C1 segment of cervical spinal cord (tissue), 14 donors: ENCODE measurements at regions not wholly inside any gene's neighbourhood (a gene's known extent, or its start where the extent isn't known, plus 50 kb on each side); places are given as distances from the start of the nearest gene placed in this dataset.
"Not testable (repeated sequence)": the region's sequence is repeated elsewhere in the genome, so short reads cannot be mapped to it uniquely, and the experiment has no call there.

Experiments
- DNase-seq, 14 donors: peaks; one replicate each; lab custom pipeline; 2025; lab: John Stamatoyannopoulos, UW

DNA sequence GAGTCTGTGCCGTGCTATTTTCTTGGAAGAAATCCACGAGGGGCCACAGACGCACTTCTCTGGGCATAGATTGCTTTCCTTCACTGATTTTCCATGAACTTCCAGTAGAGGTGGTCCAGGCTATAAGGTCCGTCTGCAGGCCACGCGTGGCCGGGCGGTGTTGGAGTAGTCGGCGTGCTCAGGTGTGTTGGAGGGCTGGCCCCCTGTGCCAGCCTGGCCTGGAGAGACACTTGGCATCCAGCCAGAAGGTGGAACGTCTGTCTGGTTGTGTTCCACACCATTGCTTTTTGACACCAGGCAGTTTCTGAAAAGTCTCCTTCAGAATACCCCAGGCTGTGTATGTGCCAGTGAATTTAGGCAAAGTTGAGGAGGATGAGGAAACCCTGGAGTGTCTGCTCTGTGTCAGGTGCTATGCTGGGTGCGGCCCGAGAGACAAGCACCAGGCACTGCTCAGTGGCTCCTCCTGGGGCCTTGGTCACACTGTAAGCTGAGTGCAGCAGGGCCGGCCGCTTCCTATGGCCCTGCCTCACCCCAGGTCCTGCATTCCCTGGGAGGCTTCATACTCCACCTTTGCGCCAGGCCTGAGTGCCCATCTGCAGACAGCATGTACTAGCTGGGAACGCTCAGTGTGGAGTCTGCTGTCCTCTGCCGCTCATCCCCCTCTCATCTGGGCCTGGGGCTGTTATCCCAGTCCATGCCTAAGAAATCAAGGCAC lies 52.1 kb upstream of the TAMM41 start:
- DNase-seq, result no peak

DNA sequence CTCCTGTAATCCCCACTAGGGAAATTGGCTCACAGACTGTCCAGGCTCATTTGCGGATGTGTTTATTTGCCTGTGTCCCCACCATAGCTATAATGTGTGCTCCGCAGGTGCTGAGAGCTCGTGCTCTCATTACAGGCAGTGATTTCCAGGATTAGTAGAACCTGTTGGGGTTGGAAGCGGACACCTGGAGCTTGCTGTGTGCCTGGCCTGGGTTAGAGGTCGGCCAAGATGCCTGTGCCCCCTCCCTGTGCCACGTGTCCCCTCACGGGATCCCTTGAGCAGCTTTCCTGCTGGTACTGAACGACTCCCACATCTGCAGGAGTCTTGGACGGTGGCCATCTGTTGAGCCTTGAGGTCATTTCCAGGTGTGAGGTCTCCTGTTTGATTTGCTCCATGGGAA lies 52.7 kb upstream of the TAMM41 start:
- not testable (repeated sequence) for DNase-seq

DNA sequence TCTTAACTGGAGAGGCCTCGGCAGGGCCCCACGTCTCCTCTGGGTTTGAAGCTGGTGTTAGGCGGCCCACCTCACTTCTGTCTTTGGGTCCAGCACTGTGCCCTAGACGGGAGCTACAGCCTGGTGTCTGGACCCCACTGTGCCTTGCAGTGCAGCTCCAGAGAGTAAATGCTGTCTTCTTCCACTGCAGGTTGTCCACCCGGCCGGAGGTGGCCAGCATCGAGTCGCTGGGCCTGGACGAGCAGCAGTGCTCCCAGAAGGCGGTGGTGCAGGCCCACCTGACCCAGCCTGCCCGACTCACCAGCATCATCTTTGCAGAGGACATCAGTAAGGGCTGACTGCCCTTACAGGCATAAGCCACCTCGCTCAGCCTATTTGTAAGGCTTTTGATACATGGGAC lies 53.1 kb upstream of the TAMM41 start:
- DNase-seq, result no peak

DNA sequence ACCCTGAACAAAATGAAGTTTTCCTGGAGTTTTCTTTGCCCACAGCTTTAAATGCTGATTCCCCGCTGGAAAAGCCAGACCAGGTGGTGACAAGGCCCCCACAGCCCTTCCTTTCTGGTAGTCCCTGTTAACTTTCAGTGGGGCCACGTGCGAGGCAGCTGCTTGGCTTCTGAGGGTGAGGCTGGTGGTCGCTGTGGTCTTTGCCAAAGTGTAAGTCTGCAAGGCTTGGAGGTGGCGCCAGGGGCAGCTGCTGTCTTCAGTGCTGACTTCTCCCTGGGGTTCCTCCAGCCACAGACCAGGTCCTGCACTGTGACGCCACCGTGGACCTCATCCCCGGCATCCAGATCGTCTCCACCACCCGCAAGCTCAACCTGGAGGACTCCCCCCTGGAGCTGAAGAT lies 54.1 kb upstream of the TAMM41 start:
- DNase-seq, result no peak

DNA sequence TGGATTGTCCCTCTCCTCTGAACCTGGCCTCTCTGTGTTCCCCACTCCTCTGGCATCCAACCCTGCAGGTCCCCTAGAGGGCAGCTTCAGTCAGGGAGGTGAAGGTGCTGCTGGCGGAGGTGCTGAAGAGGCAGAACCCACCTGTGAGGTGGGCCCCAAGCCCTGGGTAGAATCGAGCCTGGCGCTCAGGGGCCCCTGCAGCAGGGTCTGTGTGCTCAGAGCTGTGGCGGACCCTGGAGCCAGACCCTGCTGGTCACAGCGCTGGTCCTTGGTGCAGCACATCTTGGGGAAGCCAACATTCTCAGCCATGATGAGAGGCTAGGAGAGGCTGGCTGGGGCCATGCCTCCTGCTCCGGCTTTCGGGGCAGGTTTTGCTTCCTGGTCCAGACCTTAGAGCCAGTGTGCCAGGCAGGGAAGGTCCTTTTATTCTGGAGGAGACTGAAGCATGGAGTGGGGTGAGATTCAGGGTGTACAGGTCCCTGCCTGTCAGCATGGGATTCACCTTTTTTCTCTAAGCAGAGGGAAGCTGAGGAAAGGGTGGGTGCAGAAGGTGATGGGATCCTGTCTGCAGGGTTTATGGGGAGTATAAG lies 54.7 kb upstream of the TAMM41 start:
- DNase-seq, result no peak

DNA sequence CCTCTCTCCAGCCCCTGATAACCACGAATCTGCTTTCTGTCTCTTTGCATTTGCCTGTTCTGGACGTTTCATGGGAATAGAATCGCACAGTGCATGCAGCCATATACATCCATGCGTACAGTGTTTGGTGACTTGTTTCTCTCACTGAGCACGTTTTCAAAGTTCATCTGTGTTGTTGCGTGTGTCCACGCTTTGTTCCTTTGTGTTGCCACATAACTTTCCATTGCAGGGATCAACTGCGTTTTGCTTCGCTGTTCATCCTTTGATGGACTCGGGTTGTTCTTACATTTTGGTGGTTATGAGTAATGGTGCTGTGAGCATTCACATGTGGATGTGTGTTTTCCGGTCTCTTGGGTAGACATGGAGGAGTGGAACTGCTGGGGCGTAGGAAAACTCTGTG lies 56.4 kb upstream of the TAMM41 start:
- no peak for DNase-seq

DNA sequence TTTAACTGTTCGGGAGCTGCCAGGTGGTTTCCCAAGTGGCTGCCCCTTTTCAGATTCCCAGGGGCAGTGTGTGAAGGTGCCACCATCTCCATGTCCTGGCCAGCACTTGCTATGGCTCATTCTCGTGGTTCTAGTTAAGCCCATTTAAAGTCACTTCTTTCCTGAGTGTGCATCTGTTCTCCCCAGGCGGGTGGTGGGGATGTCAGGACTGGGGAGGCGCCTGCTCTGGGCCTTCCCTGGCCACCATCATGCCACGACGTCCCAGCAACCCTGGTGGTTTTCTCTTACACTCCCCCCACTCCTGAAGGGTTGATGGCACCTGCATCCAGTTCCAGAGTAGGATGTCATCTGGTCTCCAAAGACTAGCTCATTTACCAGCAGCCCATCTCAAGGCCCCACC lies 56.8 kb upstream of the TAMM41 start:
- no peak for DNase-seq

DNA sequence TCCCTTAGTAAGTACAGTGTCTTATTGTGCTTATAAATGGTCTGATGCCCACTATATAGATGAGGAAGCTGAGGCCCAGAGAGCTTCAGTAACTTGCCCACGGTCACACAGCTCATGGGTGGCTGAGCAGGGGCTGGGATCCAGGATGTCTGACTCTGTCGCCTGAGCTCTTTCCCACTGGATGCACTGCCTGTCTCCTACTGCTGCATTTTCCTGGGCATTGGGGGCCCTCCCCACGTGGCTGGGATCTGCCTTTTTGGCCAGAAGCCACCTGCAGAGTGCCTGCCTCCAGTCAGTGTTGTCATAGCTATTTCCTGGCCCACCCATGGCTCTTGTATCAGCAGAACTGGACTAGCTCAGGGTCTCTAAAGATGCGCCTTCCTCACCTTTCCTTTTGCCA lies 57.5 kb upstream of the TAMM41 start:
- no peak for DNase-seq

DNA sequence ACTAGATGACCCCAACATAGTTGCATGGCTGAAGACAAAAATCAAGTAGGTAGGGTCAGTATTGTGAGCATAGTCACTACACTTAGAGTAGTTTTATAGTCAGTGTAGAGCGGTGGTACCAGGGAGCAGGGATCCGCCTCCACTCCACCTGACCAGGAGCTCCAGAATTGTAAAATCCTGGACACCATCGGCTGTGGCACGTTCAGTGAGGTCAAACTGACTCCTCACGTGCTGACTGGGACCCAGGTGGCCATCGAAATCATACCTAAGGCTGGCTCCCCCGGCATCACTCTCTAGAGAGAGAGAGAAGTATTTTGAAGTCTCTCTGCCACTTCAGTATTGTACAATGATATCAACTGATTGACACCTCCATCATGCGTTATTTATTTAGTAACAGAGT lies 59.7 kb upstream of the TAMM41 start:
- DNase-seq, result no peak

DNA sequence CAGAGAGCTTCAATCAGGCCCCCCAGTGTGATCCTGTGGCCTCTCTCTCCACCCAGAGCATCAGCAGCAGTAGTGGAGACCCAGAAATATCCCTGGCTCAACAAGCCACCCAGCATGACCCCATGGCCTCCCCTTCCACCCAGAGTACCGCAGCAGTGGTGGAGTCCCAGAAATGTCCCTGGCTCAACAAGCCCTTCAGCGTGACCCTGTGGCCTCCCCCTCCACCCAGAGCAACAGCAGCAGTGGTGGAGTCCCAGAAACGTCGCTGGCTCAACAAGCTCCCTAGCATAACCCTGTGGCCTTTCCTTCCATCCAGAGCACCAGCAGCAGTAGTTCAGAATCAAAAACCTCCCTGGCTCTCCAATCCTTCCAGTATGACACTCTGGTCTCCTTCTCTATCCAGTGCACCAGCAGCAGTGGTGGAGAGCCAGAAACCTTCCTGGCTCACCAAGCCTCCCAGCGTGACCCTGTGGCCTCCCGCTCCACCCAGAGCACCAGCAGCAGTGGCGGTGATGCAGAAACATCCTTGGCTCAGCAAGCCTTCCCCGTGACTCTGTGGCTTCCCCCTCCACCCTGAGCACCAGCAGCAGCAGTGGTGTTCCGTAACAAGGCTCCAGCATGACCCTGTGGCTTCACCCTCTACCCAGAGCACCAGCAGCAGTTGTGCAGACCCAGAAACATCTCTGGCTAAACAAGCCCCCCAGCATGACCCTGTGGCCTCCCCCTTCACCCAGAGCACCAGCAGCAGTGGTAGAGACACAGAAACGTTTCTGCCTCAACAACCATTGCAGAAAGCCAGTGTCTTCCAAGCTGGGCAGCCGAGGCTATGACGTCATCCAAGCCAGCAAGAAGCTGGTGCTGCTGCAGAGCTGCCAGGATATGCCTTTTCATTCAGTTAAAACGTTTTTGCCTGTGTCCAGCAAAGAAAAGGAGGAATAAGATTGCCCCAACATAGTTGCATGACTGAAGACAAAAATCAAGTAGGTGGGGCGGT lies 61.3 kb upstream of the TAMM41 start:
- DNase-seq, result peak in 4 of 14 donors; percentile 2 to 68 (median 16)

DNA sequence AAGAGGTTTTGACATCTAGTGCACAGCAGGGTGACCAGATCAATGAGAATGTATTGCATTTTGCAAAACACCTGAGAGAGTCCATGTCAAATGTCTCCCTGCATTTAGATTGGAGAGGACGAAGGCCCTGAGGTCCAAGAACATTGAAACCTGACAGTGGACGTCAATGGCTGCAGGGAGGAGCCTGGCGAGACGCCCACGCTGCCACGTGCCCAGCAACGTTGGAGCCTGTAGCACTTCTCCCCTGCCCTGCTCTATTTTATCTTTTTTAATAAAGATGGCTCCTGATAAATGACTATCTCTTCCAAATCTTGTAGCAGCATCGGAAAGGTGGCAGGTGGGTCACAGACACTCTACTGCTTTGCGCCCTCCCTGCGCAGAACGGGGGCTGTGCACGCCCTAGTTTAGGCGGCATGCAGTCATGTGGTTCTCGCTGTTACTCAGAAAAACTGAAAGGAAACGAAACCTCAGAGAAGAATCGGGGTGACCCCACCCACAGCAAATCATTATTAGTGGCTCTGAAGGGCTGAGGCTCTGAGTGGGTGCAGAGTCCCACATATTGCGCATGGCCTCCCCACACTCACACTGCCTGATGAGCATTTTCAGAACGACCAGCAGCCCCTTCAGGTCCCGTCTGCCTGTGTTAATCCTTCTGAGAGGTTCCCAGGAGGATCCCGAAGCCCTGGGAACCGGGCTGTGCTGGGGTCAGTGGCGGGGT lies 62.5 kb upstream of the TAMM41 start:
- DNase-seq, result no peak

DNA sequence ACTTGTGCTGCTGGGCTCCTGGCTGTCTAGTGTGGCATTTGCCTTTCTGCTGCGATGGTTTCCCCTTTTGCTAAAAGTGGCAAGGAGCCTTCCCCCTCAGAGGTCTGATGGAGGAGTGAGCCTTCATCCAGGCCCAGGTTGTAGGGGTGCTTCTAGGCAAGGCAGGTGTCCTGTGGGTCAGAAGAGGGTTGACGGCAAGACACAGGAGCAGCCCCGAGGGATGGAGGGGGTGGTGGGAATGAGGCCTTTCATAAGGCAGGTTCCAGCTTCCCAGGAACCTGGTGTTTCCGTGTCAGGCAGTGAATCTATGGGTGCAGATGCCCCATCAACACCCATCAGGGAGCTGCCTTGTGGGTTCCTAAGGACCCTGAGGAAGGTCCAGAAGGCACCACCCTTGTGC lies 63.0 kb upstream of the TAMM41 start:
- peak in 1 of 14 donors; percentile 34 for DNase-seq

DNA sequence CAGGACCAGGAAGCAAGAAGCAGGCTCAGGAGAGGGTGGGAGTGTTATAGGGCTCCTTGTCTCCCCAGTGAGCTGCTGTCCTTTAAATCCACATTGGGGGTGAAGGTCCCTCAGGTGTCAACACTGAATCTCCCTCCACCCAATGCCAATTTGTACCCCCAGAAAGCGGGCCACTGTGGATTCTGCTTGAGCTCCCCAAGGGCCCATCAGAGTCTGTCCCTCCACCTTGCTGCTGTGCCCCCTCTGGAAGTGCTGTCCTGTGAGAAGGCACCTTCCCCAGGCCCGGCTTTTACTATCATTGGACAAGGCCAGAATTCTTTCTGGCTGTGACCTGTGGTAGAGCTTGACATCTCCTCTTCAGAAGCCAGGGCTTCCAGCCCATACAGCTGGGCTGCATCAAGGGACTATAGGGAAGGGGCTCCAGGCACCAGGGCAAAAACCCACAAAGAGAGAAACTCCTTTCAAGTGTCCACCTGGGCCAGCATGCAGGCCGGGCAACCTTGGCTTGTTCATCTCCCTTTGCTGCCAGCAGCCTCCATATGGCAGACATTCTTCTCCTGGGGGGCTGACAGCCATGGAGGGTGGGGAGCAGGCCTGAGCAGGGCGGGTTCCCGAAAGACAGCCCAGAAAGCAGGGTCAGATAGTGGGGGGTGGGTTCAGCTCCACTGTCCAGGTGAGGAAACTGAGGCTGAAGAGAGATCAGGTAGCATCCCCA lies 63.7 kb upstream of the TAMM41 start:
- peak in 1 of 14 donors; percentile 86 for DNase-seq

DNA sequence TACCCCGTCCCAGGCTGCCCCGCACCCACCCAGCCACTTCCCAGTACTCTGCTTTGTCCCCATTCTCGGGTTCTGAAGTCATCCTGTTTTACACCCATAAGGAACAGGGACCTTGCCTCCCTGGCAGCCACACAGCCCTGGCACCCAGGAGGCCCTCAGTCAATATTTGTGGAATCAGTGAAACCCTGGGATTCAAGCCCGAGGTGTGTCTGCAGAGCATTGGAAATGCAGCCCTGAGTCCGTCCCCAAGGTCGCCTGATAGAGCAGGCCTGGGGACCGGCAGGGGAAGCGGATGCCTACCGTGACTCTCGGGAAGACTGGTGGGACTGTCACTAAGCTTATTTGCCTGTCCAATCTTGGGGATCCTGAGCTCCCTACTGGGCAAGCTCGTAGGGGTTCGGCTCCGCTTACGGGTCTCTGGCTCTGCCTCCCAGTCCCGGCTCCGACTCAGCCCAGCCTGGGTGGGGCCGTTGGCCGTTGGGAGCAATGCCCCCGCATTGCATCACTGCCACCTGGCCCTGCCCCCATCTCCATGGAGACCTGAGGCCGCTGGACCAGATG lies 64.4 kb upstream of the TAMM41 start:
- peak in 1 of 14 donors; percentile 86 for DNase-seq

DNA sequence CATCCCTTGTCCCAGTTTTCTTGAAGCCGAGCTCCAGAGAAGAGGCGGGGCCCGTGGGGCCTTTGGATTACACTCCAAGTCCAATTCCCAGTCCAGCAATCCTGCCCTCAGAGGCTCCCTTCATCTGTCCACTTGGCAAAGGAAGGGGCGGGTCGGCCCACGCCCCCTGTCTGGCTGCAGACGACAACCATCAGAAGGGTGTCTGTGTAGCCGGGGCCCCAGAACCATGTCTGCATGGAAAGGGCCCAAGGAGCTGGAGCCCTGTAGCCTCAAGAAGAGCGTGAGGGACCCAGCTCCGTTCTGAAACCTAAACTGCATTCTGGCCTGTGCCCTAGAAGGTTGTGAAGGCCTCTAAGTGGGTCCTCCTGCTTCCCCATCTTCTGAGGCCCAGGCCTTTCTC lies 65.2 kb upstream of the TAMM41 start:
- not testable (repeated sequence) for DNase-seq

DNA sequence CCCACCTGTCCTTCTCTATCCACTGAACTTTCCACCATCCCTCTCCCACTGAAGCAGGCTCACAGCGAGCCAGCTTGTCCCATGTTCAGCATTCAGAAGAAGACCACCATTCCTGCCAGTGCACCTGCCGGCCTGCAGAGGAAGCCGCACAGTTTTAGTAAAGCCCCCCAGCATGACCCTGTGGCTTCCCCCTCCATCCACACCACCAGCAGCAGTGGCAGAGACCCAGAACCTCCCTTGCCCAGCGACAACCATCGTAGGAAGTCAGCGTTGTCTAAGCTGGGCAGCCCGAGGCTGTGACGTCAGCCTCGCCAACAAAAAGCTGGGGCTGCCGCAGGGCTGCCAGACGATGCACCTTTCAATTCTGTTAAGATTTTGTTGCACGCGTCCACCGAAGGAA lies 66.6 kb upstream of the TAMM41 start:
- DNase-seq, result no peak

DNA sequence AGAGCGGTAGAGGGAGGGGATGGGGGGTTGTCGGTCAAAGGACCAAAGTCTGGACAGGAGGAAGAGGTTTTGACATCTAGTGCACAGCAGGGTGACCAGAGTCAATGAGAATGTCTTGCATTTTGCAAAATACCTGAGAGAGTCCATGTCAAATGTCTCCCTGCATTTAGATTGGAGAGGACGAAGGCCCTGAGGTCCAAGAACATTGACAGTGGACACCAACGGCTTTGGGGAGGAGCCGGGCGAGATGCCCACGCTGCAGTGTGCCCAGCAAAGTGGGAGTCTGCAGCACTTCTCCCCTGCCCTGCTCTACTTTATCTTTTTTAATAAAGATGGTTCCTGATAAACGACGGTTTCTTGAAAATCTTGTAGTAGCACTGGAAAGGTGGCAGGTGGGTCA lies 67.4 kb upstream of the TAMM41 start:
- no peak for DNase-seq

DNA sequence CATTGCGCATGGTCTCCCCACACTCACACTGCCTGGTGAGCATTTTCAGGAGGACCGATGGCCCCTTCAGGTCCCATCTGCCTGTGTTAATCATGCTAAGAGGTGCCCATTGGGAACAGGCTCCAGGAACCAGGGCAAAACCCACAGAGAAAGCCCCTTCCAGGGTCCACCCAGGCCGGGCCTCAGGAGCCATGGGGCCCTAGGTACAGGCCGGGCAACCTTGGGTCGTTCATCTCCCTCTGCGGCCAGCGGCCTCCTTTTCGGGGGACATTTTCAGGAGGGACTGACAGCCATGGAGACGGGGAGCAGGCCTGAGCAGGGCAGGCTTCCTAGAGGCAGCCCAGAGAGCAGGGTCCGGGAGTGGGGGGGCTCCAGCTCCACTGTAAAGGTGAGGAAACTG lies 68.0 kb upstream of the TAMM41 start:
- no peak for DNase-seq

DNA sequence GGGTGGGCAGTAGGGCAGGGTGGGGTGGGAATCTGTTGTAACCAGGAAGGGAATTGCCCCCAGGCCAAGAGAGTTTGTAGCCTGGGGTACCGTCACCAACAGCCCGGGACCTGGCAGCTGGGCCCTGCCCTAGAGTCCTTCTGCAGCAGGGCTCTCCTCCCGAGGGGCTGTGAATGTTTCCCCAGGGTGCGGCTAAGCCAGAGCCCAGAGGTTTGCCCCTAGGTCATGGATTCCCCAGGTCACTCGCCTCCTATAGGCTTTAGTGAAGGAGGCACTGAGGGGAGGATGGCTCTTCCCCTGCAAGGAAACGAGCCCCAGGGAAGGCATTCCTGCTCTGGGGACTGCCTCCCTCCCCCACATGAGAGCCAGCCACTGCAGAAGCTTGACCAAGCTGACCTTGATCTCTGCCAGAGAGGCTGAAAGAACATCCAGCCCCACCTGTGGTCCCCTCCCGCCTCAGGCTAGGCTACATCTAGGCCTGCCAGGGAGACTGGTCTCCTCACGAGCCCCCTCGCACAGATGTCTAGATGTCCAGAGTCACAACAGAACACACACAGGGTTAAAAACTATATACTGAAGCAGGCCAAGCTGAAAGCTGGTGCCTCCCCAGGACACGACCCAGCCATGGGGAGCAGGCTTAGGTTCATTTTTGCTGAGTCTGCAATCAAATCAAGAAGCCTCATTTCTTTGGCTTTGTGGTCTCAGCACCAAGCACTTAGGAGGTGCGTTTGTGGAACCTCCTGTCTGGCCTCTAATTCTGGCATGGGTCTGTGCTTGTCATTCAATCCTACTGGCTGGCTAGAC lies 69.1 kb upstream of the TAMM41 start:
- DNase-seq, result no peak

DNA sequence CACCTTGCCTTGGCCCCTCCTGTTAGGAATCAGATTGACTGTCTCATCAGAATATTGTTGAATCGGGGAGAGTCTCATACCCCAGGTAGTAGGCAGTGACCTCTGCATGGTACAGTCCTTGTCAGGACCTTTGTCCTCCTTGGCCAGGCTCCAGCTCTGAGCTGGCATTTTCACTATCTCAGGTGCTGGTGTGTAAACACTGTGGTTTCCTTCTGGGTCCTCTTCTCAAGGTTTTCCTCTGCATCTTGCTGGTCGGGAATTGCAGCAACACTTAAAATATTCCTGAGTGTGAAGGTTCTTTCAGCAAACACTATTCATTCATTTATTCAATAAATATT lies 69.7 kb upstream of the TAMM41 start:
- DNase-seq, result not testable (repeated sequence)
